ENCODE measurements at regions not wholly inside any gene's neighbourhood (a gene's known extent, or its start where the extent isn't known, plus 50 kb on each side); places are given as distances from the start of the nearest gene placed in this dataset.

GRCh38 chr6:51013376-51013775 is 194.7 kb downstream of the TFAP2B start:
- DNase-seq (ENCODE audit: low spot score), result no peak
- no peak for TF ChIP-seq CTCF (IDR thresholded peaks at IDR 0.05; ENCODE audit: borderline replicate concordance, control extremely low read depth, extremely low read depth, insufficient read depth, missing control alignments)
- in situ Hi-C loops (cut with MboI; ENCODE audit: low sequenced_read_pairs, unreplicated experiment), result no loop called here

GRCh38 chr6:51015394-51015793 is 196.7 kb downstream of the TFAP2B start:
- no peak for TF ChIP-seq CTCF (IDR thresholded peaks at IDR 0.05; ENCODE audit: borderline replicate concordance, control extremely low read depth, extremely low read depth, insufficient read depth, missing control alignments)
- in situ Hi-C loops (cut with MboI; ENCODE audit: low sequenced_read_pairs, unreplicated experiment), result no loop called here
- DNase-seq (ENCODE audit: low spot score), result no peak

- in situ Hi-C loops (cut with MboI; ENCODE audit: low sequenced_read_pairs, unreplicated experiment), result no loop called here
- TF ChIP-seq CTCF (IDR thresholded peaks at IDR 0.05; ENCODE audit: borderline replicate concordance, control extremely low read depth, extremely low read depth, insufficient read depth, missing control alignments), result no peak
- no peak for DNase-seq (ENCODE audit: low spot score)
Observed at GRCh38 chr6:51016489-51016888, 197.8 kb downstream of the TFAP2B start.

- no peak for DNase-seq (ENCODE audit: low spot score)
- no peak for TF ChIP-seq CTCF (IDR thresholded peaks at IDR 0.05; ENCODE audit: borderline replicate concordance, control extremely low read depth, extremely low read depth, insufficient read depth, missing control alignments)
- in situ Hi-C loops (cut with MboI; ENCODE audit: low sequenced_read_pairs, unreplicated experiment), result no loop called here
Observed at GRCh38 chr6:51019806-51020205, 201.1 kb downstream of the TFAP2B start.

GRCh38 chr6:51021171-51021570 is 202.5 kb downstream of the TFAP2B start:
- DNase-seq (ENCODE audit: low spot score), result no peak
- no peak for TF ChIP-seq CTCF (IDR thresholded peaks at IDR 0.05; ENCODE audit: borderline replicate concordance, control extremely low read depth, extremely low read depth, insufficient read depth, missing control alignments)
- in situ Hi-C loops (cut with MboI; ENCODE audit: low sequenced_read_pairs, unreplicated experiment), result no loop called here

GRCh38 chr6:51024126-51024525 is 205.5 kb downstream of the TFAP2B start:
- in situ Hi-C loops (cut with MboI; ENCODE audit: low sequenced_read_pairs, unreplicated experiment), result no loop called here
- no peak for TF ChIP-seq CTCF (IDR thresholded peaks at IDR 0.05; ENCODE audit: borderline replicate concordance, control extremely low read depth, extremely low read depth, insufficient read depth, missing control alignments)
- no peak for DNase-seq (ENCODE audit: low spot score)

Data from GM13976 (cell line).